ENCODE measurements at regions not wholly inside any gene's neighbourhood (a gene's known extent, or its start where the extent isn't known, plus 50 kb on each side); places are given as distances from the start of the nearest gene placed in this dataset.
A peak's percentile ranks its signal among the peaks of the same experiment; 100 is the strongest.

DNA sequence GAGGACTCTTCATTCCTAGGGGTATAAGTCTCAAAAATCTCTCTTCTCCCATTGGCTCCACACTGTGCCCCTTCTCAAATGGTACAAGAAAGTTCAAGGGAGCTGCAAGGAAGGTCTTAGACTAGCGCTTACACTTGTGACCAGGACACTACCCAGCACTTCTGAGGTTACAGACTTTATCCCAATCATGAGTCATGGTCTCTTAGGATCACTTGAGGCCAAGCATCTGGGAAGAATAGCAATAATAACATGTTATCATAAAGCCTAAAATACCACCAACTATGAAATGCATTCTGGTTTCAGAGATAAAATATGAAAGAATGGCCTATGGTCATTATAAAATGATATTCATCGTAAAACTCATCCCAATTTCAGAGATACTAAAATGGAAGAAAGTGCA lies 309.9 kb upstream of the PKDCC start:
- peak; percentile 34 for DNase-seq

DNA sequence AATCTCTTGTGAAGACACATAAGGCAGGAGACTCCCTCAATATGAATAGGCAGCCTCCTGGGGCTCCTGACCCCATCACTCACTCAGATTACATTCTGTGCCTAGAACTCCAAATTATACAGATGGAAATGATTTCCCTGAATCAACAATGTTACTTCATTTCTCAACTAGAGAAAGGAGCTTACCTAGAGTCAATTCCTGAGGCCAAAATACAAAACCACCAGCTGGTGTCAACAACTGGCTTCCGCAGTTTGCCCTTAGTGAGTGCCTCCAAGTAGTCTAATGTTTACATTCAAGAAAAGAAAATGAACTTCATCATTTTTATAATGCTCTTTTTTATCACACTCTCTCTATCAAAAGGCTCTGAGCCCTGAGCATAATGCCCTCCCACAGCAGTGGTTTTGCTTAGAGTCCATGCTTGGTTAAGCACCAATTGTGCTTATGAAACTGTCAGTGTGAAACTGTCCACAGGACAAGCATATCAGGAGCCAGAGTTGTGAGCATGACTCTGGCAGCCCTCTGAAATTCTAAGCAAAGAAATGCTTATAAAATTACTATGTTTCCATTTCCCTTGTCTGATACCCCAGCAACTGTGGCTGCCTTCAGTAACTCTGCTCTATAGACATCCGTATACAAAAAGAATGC lies 305.7 kb upstream of the PKDCC start:
- DNase-seq: peak; percentile 27

DNA sequence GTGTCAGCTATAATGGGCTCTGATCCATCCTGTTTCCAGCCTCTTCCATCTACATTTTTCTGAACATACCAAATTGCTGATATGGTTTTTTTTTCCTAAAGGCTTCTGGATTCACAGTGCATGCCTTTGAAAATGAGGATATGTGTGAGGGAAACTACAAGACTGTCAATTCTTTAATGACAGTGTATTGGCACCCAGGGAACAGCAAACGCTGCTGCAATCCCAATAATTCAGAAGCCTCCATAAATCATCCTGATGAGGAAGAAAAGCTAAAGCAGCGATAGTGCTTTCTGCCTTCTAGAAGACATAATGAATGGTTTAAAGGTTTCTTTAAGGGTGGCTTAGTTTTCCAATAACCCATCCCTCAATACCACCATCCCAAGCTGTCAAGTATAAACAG lies 304.5 kb upstream of the PKDCC start:
- DNase-seq: no peak

GRCh38 chr2:41750829-41751228 lies 297.0 kb upstream of the PKDCC start:
- DNase-seq: no peak

DNA sequence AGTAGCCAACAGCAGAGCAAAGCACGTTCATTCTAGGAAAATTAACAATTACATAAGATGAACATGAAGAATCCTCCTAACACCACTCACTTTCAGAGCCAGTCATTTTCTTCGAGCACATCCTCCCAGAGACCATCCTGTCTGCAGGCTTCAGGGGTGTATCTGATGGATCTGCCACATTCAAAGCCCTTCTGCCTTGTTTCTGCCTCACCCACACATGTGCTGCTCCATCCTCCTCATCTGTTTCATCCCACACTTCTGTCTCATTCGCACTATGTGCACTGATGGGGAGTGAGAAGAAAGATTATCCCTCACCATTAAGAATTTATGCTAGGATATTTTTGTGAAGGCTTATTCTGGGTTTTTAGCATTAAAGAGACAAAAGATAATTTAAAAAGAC lies 287.9 kb upstream of the PKDCC start:
- DNase-seq: no peak

DNA sequence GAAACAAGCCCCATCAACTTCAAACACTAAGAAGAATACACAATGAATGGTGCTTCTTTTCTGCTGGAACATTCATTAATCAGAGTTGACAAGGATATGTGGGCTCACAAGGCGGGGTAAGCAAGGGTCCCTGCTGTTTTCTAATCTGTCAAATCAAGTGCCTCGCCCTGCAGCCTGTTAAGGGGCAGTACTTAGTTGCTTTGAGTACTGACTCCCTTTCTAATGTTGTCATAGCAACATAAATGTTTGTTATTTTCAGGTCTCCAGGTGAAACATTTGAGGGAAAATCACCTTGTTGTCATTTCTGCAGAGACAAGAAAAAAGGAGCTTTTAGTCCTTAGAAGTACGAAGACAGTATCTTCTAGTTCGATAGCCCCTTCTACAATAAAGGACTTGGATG lies 284.7 kb upstream of the PKDCC start:
- DNase-seq: no peak

GRCh38 chr2:41764131-41764530 lies 283.7 kb upstream of the PKDCC start:
- no peak for DNase-seq

- DNase-seq: no peak
These were observed 282.9 kb upstream of the PKDCC start for GRCh38 chr2:41764919-41765318.

DNA sequence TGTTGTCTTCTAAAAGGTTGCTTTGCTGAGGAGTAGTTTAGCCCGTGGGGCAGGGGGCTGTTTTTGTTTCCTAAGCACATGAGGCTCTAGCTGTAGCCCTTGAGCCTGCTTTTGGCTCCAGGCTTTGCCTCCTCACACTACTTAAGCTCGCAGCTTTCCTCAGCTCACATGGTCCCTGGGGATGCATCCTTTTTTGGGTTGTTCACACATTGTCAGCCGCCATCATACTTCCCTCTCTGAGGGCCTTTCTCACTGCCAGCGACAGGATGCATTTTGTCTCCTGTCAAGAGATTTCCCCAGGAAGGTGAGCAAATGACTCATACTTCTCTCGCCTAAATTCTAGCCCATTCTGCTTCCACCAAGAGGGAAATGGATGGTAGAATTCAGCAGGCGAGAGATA lies 279.5 kb upstream of the PKDCC start:
- DNase-seq: no peak

DNA sequence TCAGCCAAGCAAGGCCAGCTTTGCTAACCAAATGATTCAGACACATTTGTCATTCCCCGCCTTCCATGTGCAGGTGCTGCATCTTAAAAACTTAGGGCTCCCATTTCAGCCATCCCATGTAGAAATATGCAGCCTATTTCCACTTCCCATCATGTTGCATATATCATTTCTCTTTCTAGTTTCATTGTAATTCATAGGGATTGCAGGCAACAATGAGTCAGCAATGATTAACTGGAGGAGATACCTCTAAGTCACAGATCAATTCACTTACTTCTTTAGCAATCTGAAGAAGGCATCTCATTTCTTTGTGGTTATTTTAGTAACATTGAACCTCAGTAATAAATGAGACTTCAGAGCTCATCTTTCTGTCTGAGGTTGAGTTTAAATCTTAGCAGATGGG lies 276.1 kb upstream of the PKDCC start:
- peak; percentile 21 for DNase-seq

DNA sequence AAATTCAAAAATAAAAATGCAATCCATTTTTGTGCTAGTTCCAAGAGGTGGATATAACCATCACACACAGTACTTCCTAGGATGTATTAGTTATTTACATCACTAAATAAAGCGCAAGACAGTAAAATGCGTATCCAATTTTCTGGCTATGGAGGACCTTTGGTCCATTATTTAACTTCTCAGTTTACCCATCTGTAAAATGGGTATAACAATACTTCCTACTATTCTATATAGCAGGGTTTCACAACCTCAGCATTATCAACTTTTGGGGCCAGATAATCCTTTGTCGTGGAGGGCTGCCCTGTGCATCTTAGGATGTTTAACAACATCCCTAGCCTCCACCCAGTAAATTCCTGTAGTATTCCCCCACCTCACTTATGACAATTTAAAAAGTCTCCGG lies 275.1 kb upstream of the PKDCC start:
- no peak for DNase-seq

- peak; percentile 68 for DNase-seq
These were observed 273.7 kb upstream of the PKDCC start for GRCh38 chr2:41774011-41774605.

DNA sequence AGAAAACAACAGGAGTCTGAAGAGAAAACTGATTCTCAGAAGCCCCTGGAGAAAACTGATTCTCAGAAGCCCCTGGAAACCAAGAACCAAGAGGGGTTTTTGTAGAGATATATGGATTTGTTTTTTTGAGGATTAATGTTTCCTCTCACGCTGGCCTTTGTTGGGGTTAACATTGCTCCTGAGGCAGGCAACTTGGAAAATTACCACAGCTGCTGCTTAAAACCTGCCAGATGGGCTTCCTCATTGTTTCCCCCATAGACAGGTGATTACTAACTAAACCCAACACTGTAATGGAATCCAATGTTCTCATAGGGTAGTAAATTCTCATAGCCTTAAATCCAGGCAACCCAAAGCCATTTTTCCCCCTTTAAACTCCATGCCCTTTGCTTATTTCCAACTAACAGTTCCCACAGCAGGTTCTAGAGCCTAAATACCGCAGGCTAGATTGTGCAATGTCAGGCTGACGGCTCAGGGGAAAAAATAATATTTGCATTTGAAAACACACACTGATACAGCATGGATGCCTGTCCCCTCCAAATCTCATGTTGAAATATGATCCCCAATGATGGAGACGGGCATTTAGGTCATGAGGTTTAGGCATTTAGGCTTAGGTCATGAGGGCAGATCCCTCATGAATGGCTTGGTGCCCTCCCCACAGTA lies 272.3 kb upstream of the PKDCC start:
- DNase-seq: no peak

DNA sequence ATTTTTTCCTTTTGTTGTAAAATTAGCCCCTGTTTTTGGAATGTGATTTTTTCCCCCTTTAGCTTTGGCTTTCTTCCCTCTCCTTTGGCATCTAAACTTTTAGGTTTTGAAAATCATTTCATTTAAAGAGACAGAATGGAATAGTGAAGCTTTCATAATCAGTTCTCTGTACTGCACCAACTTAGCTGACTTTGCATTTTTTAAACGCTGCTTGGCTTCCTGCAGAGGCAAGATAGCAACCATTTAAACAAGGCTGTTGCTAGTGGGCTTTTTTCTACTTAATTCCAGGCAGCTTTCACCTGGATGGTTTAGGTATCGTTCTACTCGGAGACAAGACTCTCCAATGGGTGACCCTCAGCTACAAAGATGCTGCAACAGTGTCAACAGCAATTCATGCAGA lies 267.9 kb upstream of the PKDCC start:
- peak; percentile 38 for DNase-seq

GRCh38 chr2:41782306-41783158 lies 265.3 kb upstream of the PKDCC start:
- DNase-seq: peak; percentile 71

DNA sequence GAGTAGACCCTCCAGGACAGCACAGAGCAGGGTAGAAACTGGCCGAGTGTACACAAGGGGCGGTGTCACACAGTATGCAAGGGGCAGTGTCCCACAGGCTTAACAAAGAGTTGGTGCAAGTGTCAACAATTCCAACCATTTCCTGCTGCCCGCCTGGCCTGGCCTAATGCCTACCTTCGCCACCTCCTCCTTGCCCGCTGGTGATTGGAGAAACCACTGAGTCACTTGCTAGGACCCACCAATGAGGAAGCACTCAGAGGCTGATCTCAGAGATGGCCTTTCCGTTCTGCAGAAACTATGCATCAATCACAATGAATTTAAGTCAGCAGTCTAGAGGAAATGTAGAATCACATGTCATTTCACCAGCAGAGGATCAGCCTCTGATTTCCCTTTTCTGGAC lies 263.3 kb upstream of the PKDCC start:
- DNase-seq: no peak

DNA sequence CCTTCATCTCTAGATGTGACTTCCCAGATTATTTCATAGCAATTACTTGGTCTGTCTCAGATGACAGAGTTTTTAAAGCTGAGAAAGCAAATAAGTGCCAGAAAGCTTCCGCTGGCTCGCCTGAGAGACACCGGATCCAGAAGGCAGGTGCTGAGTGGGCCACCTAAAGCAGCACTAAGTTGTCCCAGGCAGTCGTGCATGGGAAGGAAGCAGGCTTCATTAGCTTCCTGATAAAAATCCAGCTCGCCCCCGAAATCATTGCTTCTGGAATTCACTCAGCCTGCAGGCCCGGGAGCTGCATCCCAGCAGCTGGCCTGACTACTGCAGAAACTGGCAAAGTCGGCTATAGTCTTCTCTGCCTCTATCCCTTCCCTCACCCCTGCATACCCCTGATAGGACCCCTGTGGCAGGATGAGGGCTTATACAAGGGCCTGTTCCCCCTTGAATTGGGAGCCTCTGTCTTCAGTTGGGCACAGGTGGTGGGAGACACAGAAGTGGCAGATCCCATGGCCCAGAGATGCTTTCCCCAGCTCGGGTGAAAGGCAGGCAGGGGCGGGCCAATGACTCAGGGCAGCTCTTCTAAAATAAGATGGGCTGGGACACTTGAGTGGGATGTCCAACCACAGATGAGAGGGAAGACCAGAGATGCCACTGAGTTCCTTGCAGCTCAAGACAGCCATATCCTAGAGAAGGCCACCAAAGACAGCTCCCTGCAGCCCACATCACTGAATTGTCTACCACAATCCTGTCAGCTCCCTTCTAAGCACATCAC lies 262.4 kb upstream of the PKDCC start:
- no peak for DNase-seq

DNA sequence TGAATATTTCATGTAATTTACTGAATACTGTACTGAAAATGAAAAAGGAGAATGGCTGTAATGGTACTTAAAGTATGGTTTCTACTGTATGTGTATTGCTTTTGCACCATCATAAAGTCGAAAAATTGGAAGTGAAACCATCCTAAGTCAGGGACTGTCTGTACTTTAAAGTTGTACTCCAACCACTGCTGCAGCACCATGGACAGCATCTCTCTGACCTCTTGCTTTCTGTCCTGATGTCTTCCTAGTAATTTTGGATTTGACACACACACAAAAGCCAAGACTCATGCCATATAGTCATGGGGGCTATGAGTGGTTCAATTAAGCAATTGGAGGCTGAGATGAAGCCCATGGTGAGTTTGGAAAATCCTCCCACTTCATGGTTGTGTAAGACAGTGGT lies 256.3 kb upstream of the PKDCC start:
- peak; percentile 62 for DNase-seq

DNA sequence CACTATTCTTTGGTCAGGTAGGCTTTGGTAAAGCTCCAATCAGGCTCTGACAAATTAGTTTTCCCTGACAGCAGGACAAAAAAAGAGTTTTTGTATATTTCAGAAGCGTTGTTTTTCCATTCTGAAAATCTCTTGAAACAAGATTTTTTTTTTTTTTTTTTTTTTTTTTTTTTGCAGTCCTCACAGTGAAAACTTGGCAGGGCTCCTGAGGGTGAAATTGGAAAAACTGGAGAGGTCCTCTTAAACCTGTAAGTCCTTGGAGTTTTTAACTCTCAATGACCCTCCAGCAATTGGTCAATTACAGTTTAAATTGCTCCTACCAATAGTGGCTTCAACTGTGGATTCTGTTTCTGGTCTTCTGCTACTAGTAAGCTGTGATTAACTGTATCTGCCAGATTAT lies 244.5 kb upstream of the PKDCC start:
- DNase-seq: no peak

GRCh38 chr2:41806286-41806685 lies 241.5 kb upstream of the PKDCC start:
- DNase-seq: no peak

- DNase-seq: no peak
These were observed 226.7 kb upstream of the PKDCC start for GRCh38 chr2:41821167-41821566.

GRCh38 chr2:41826921-41827320 lies 220.9 kb upstream of the PKDCC start:
- no peak for DNase-seq
